Sciatic nerve (tissue), 2 donors: ENCODE measurements at regions not wholly inside any gene's neighbourhood (a gene's known extent, or its start where the extent isn't known, plus 50 kb on each side); places are given as distances from the start of the nearest gene placed in this dataset.

ENCODE experiments used
- ATAC-seq: fragments of 200-7000 bp; cut with Tn5 transposase; one replicate; pipeline ENCODE4 v1.9.1; 2020; ENCODE audit warnings: mild to moderate bottlenecking, moderate library complexity
- DNase-seq: peaks from one replicate; pipeline ENCODE4 v3.0.0-alpha.2; 2020; ENCODE audit warnings: low spot score
- intact Hi-C: fragments of 100-400 bp; cut with DNase I; formaldehyde crosslinking; loops from one replicate; pipeline ENCODE4 v1.14.2; 2022
- donor health status: DM: no; HTN: no; CAD: no.
- donor health status: DM: no; HTN: no; CAD: no.

GRCh38 chr7:156222611-156223010 lies 410.3 kb upstream of the SHH start:
- intact Hi-C loops: no loop called here
- no peak for ATAC-seq
- DNase-seq: no peak

GRCh38 chr7:156222151-156222550 lies 409.9 kb upstream of the SHH start:
- intact Hi-C loops: no loop called here
- no peak for ATAC-seq
- DNase-seq: peak; percentile 25

GRCh38 chr7:156220701-156221100 lies 408.4 kb upstream of the SHH start:
- DNase-seq (no peak), ATAC-seq (no peak)
- intact Hi-C loops: no loop called here

GRCh38 chr7:156220078-156220605 lies 407.9 kb upstream of the SHH start:
- DNase-seq (no peak), ATAC-seq (no peak)
- intact Hi-C loops: no loop called here

- ATAC-seq: no peak
- intact Hi-C loops: no loop called here
- DNase-seq: no peak
These were observed 407.2 kb upstream of the SHH start for GRCh38 chr7:156219307-156220077.

- DNase-seq (no peak), ATAC-seq (no peak)
- intact Hi-C loops: no loop called here
These were observed 406.5 kb upstream of the SHH start for GRCh38 chr7:156218544-156219306.

GRCh38 chr7:156217803-156218202 lies 405.5 kb upstream of the SHH start:
- ATAC-seq (no peak), DNase-seq (no peak)
- intact Hi-C loops: no loop called here

- no peak for DNase-seq
- ATAC-seq: no peak
- intact Hi-C loops: no loop called here
These were observed 396.8 kb upstream of the SHH start for GRCh38 chr7:156209087-156209486.

GRCh38 chr7:156207306-156207705 lies 395.0 kb upstream of the SHH start:
- ATAC-seq: no peak
- intact Hi-C loops: no loop called here
- DNase-seq: no peak

GRCh38 chr7:156206174-156206573 lies 393.9 kb upstream of the SHH start:
- ATAC-seq: no peak
- intact Hi-C loops: no loop called here

GRCh38 chr7:156204820-156205219 lies 392.6 kb upstream of the SHH start:
- ATAC-seq (no peak), DNase-seq (no peak)
- intact Hi-C loops: no loop called here

More at GRCh38 chr7:156206174-156206573, 393.9 kb upstream of the SHH start:
- no peak for DNase-seq

- DNase-seq (no peak), ATAC-seq (no peak)
- intact Hi-C loops: no loop called here
These were observed 391.7 kb upstream of the SHH start for GRCh38 chr7:156203923-156204322.

- DNase-seq (no peak), ATAC-seq (no peak)
- intact Hi-C loops: no loop called here
These were observed 386.0 kb upstream of the SHH start for GRCh38 chr7:156198277-156198676.

GRCh38 chr7:156196649-156197048 lies 384.4 kb upstream of the SHH start:
- no peak for DNase-seq
- ATAC-seq: no peak
- intact Hi-C loops: no loop called here

- no peak for ATAC-seq
- no peak for DNase-seq
- intact Hi-C loops: no loop called here
These were observed 383.0 kb upstream of the SHH start for GRCh38 chr7:156195276-156195675.

GRCh38 chr7:156194813-156195212 lies 382.6 kb upstream of the SHH start:
- DNase-seq (no peak), ATAC-seq (no peak)
- intact Hi-C loops: no loop called here

GRCh38 chr7:156192921-156193320 lies 380.7 kb upstream of the SHH start:
- DNase-seq: no peak
- ATAC-seq: no peak
- intact Hi-C loops: no loop called here

GRCh38 chr7:156191090-156191489 lies 378.8 kb upstream of the SHH start:
- intact Hi-C loops: no loop called here
- no peak for ATAC-seq
- no peak for DNase-seq

- intact Hi-C loops: no loop called here
- DNase-seq (no peak), ATAC-seq (no peak)
These were observed 372.8 kb upstream of the SHH start for GRCh38 chr7:156185076-156185475.

- ATAC-seq: no peak
- intact Hi-C loops: no loop called here
- DNase-seq: no peak
These were observed 371.9 kb upstream of the SHH start for GRCh38 chr7:156184164-156184563.
